ENCODE measurements at regions not wholly inside any gene's neighbourhood (a gene's known extent, or its start where the extent isn't known, plus 50 kb on each side); places are given as distances from the start of the nearest gene placed in this dataset.

DNA sequence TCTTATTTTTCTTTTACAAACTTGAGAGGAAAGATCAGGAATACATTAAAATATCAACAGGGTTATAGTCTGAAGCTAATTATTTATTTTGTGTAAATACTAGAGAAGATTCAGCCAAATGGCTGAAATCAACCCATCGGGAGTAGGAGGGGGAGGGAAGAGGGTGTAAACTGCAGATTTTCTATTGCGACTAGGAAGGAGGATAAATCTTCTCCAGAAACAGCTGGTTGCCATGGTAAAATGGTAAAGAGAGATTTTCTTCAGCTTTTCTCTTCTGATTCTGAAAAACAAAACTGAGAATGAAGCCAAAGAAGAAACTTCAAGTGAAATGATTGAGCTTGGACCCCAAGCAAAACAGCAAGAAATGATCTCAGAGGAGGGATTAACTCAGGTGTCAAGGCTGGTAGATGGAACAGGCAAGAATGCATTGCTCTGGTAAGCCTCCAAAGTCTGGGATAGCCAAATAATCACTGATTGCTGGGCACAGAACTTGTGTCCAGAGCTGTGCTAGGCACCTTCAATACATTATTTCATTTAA is 193.5 kb upstream of the SPTLC3 start:
- H3K4me3 ChIP-seq (ENCODE audit: low read length): no peak overlapping the region
- no peak for TF ChIP-seq CTCF (conservative IDR thresholded peaks at IDR 0.05; ENCODE audit: low read depth, low read length)
- DNase-seq (ENCODE audit: low read depth): no peak

GRCh38 chr20:12815778-12816408 is 192.9 kb upstream of the SPTLC3 start:
- no peak overlapping the region for H3K4me3 ChIP-seq (ENCODE audit: low read length)
- DNase-seq (ENCODE audit: low read depth): no peak
- no peak for TF ChIP-seq CTCF (conservative IDR thresholded peaks at IDR 0.05; ENCODE audit: low read depth, low read length)

- TF ChIP-seq CTCF (conservative IDR thresholded peaks at IDR 0.05; ENCODE audit: low read depth, low read length): no peak
- no peak overlapping the region for H3K4me3 ChIP-seq (ENCODE audit: low read length)
- DNase-seq (ENCODE audit: low read depth): no peak
These were observed 187.5 kb upstream of the SPTLC3 start for GRCh38 chr20:12821249-12821648.

DNA sequence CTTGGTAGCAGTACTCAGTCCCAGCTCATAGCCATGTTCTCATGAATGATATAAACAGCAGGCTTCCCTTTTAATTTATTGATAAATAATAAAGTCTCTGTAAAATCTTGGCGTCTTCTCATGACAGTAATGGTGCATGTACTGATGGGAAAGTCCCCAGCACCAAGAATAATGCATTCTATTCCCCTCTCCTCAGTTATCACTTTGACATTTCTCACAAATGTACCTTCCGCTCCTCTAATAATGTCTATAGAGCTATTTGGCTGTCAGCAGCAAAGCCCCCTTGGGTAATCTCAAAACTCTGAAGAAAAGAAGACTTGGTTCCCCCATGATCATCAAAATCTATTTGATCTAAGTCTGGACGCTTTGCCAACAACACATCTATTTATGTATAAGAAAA is 185.0 kb upstream of the SPTLC3 start:
- DNase-seq (ENCODE audit: low read depth): no peak
- no peak for TF ChIP-seq CTCF (conservative IDR thresholded peaks at IDR 0.05; ENCODE audit: low read depth, low read length)
- H3K4me3 ChIP-seq (ENCODE audit: low read length): no peak overlapping the region

DNA sequence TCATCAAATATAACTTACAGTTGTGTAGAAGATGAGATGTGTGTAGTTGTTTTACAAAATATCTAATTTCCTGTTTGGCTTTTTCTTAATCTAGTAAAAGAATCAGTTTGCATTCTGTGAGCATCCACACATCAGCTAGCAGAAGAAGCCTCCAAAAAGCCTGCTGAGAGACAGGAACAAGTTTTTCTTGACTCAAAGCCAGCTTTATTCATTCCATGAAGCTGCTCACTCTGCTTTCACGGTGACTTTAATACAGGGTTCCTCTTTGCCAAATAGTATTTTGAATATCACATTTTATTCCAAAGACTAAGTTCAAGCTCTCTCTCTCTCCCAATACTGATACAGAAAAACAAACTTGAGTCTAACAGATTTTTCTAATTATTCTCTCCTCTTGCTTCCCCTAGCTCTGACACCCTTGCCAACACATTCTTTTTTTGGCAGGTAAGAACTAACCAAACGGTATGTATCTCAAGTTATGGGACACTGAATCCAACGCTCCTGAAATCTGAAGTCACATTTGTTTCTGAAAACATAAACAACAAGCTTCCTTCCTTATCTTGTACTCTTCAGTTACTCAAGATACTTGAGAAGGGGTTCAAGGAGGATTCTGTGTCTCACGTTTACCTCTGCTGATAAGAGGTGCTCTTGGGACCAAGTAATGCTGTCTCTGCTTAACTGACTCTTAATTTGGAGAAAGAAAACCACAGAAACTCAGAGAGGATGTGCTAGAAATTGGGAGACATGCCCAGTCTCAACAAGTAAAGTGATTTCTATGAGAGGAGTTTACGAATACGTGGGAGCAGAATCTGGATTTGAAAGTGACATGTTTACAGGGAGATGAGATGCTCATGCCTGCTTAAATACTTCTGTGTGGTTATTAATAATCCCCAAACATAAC is 184.2 kb upstream of the SPTLC3 start:
- no peak overlapping the region for H3K4me3 ChIP-seq (ENCODE audit: low read length)
- TF ChIP-seq CTCF (conservative IDR thresholded peaks at IDR 0.05; ENCODE audit: low read depth, low read length): no peak

DNA sequence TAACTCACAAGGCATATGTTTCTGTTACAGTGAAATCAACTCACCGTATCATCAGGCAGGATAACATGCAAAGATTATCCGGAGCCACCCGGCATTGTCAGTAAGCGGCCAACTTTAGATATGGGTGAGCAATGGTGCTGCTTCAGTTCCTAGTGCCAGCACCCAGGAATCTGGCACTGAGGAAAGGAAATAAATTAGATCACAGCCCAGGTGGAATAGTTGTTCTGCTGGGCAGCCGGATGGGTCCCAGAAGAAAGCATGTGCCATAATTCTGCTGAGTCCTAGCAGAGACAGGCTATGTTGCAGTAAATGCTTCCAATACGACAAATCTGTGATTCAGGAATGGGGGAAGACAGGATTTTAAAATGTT is 183.6 kb upstream of the SPTLC3 start:
- no peak for TF ChIP-seq CTCF (conservative IDR thresholded peaks at IDR 0.05; ENCODE audit: low read depth, low read length)
- no peak for DNase-seq (ENCODE audit: low read depth)
- H3K4me3 ChIP-seq (ENCODE audit: low read length): no peak overlapping the region

More for the DNA sequence above, 184.2 kb upstream of the SPTLC3 start:
- no peak for DNase-seq (ENCODE audit: low read depth)
